ENCODE measurements at regions not wholly inside any gene's neighbourhood (a gene's known extent, or its start where the extent isn't known, plus 50 kb on each side); places are given as distances from the start of the nearest gene placed in this dataset.
"Not testable (repeated sequence)": the region's sequence is repeated elsewhere in the genome, so short reads cannot be mapped to it uniquely, and the experiment has no call there.

DNA sequence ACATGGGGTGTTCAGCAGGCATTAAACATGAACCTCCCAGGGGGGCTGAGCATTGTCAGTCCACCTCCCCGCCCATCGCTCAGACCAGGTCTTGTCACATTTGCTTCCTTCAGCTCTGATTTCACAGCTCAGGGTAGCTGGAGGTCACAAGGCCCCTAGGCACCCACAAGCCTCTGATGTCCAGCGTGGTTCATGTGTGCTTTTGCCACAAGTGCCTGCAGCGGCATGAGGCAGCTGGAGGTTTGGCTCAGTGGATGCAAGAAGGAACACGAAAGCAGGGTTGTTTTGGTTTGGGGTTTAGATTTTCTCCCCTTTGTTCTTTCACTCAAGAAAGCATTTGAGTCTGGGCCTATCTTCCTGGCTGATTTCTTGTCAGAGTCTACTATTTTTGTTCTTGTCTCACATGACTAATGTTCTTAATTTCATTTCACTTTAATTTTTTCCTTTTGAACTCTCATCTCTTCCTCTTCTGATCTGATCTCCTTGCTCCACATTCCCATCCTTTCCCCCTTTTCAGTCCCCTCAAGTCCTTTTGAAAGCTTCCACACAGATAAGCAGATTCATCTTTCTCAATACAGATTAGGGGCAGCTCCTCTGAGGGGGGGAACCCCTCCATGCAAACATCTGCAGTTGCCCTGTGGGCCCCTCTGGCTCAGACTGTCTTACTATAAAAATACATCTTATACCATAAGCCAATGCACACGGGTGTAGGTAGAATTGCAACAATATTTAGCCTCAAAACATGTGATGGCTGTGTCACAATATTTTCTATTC, 68.1 kb upstream of the CEP85L start:
- no peak for DNase-seq (ENCODE audit: low read depth in 3 of 3, low spot score in 1 of 3)

DNA sequence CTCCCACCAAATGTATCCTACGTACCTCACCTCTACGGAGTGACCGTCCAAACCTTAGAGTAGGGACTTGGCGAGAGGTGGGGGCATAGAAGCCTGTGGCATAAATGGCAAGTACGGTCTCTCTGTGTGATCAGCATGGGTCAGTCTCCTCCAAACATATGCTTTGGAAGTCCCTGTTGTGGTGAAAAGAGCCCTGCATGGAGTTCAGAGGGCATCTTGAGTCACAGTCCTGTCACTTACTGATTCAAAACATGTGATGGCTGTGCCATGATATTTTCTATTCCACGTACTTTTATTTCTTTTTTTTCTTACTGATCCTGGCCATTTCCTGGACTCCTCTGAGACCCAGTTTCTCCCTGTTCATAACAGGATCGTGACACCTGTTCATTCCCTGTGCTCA, 67.5 kb upstream of the CEP85L start:
- DNase-seq (ENCODE audit: low read depth in 3 of 3, low spot score in 1 of 3): no peak

DNA sequence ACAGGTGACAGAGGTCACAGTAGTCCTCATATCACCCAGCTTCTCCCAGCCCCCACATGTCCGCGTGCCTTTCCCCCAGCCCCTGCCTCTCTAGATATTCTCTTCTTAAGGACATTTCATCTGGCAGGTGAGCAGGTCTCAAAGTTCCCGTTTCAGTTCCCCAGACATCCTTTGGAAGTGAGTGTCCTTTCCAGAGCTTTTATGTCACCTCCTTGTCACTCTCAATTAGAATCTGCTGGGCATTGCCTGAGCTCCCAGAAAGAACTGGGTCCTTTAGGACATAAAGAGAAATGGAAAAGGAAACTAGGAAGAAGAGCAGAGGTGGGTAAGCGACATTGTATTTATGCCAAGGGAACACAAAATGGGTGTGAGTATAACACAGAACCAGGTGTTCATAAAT, 66.9 kb upstream of the CEP85L start:
- DNase-seq (ENCODE audit: low read depth in 3 of 3, low spot score in 1 of 3): no peak

DNA sequence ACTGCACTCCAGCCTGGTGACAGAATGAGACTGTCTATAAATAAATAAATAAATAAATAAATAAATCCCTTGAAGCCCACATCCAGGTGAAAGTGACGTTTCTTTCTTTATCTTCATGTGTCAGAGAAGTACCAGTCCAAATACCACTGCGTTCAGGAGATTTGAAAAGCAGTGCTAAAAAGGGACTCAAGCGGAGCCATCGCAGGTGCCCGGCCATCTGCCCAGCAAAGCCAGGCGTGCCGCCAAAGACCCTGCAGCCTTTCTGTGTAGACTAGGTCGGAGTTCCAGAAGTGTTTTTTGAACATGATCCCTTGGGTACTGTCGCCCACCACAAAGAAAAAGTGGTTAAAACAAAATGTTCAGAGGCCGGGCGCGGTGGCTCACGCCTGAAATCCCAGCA, 65.7 kb upstream of the CEP85L start:
- DNase-seq (ENCODE audit: low read depth in 3 of 3, low spot score in 1 of 3): no peak

DNA sequence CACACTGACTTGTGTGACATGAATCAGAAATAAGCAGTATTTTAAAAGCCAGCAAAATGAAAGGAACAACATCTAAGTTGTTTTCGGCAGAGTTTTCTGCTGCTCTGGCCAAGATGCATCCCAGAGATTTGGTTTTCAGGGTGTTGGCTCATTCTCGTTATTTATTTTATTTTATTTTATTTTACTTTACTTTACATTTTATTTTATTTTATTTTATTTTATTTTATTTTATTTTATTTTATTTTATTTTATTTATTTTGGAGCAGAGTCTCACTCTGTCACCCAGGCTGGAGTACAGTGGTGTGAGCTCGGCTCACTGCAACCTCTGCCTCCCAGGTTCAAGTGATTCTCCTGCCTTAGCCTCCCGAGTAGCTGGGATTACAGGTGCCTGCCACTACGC, 64.5 kb upstream of the CEP85L start:
- not testable (repeated sequence) for DNase-seq (ENCODE audit: low read depth in 3 of 3, low spot score in 1 of 3)

DNA sequence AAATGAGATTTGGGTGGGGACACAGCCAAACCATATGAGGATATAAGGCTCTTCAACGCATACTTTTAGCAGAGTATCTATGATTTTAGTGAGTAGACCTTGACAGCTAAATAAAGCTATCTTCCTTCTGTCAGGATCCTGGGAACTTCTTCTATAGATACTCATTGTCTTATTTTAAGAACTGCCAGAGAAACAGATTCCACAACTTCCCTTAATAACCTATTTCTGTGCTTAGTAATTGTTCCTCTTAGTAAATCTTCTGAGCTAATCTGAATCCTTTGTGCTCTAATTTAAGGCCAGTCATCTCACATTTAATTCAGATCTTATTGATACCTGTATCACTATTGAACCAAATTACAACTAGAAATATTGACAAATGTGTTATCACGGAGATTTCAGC, 64.0 kb upstream of the CEP85L start:
- no peak for DNase-seq (ENCODE audit: low read depth in 3 of 3, low spot score in 1 of 3)

DNA sequence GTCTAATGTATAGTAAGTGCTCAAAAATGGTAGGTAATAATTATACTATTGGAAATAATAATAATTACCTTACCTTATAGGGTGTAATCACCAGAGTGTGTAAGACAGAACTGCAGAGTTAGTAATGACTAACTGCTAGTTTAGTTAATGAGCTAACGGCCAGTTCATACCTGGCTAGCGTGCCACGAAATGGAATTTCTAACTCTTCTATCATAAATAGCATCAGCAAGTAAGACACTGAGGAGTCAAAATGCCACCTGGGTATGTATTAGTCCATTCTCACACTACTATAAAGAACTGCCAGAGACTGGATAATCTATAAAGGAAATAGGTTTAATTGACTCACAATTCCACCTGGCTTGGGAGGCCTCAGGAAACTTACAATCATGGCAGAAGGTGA, 63.4 kb upstream of the CEP85L start:
- DNase-seq (ENCODE audit: low read depth in 3 of 3, low spot score in 1 of 3): no peak

DNA sequence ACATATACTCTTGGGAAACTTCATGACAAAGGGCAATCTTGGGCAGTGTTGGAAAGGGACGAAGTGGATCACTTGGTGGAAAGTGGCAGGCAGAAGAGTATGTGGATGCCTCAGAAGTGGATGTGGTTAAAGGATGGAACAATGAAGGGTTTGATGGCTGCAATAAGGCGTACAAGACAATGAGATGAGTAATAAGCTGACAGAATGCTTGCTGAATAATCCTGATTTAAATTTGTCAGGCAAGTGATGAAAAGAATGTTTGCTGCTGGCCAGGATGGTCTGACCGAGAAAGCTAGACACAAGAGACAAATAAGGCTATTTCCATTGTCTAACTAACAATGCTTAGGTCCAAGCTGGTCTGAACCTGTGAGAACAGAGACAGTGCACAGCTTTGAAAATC, 61.6 kb upstream of the CEP85L start:
- no peak for DNase-seq (ENCODE audit: low read depth in 3 of 3, low spot score in 1 of 3)

DNA sequence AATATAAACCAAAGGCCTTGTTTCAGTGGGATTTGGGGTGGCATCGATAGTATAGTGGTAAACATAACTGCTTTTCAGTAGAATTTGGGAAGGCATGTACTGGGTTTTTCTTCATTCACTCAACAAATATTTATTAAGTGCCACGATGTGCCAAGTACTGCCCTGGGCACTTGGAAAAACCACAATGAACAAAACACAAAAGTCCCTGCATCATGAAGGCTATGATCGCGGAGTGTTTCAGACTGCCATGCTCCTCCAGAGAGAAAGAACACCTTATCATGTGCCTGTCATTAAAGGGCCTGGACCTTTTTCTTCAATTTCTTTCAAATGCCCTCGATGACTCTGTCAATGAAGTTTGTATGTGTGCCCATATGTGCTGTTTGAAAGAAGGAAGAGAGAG, 59.2 kb upstream of the CEP85L start:
- no peak for DNase-seq (ENCODE audit: low read depth in 3 of 3, low spot score in 1 of 3)

DNA sequence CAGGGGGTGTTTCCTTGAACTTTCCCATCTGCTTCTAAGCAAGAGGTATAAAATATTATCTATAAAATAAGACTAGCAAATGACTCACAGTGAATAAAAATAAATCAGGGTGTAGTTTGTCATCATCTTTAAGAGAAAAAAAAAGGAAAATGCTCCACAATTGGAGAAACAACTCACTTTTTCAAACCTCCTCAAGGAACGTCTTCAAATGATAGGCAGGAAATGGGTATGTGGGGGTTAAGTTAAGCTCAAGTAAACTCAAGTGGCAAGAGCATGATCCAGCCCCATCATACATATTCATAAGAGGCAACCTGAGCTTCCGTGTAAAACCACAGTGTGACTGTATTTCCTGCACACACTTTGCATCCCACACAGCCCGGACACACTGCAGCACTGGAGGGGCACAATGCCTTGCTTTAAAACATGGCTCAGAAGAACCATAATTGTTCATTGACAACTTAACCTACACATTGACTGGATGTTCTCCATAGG, 58.5 kb upstream of the CEP85L start:
- peak; percentile 36 to 54 (median 39) for DNase-seq (ENCODE audit: low read depth in 3 of 3, low spot score in 1 of 3)

DNA sequence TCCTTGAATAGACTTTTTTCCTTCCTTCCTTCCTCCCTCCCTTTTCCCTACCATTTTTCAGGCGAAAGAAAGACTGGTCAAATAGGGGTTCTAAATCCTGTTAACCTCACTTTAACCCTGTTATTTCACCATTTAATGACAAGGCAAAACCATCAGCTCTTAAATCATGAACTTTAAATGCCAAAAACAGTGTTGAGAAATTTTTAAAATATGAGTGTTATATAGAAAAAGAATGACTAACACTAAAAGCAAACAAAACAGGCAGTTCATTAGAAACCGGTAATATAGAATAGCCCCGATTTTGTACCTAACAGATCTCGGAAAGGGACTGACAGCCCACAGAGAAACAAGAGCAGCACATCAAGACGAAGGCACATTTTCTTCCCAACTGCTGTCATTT, 57.4 kb upstream of the CEP85L start:
- DNase-seq (ENCODE audit: low read depth in 3 of 3, low spot score in 1 of 3): no peak

DNA sequence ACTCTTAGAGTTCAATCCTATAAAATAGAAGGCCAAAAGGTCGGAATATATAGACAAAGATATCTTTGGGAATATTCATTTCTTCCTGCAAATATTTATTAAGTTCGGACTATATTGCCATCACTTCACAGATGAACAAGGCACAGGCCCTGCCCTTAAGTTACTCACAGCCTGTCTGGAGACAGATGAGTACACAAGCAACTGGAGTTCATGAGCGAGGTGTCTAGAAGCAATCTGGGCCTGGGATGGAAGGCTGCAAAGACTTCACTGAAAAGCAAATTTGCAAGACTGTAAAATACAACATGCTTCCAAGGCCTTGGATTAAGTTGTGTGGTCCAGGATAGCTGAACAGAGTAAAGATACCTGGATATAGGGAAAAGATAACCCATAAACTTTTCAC, 56.7 kb upstream of the CEP85L start:
- no peak for DNase-seq (ENCODE audit: low read depth in 3 of 3, low spot score in 1 of 3)

DNA sequence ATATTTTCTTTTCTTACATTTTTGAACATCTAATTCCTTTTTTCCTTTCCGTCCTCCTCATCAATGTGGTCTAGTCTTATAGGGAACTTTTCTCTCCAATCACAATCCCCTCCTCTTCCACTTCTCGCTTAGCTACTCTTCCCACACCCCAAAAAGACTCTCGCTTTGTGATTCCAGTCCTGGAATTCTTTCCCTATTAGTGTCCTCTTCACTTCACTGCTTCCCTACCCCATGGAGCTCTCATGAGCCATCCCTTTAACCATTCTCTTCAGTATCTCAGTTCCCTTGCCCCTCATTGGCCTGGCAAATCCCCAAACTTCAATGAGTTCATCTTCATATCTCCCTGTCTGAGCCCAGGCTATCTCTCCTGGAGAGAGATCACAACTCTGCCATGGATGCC, 55.3 kb upstream of the CEP85L start:
- no peak for DNase-seq (ENCODE audit: low read depth in 3 of 3, low spot score in 1 of 3)

DNA sequence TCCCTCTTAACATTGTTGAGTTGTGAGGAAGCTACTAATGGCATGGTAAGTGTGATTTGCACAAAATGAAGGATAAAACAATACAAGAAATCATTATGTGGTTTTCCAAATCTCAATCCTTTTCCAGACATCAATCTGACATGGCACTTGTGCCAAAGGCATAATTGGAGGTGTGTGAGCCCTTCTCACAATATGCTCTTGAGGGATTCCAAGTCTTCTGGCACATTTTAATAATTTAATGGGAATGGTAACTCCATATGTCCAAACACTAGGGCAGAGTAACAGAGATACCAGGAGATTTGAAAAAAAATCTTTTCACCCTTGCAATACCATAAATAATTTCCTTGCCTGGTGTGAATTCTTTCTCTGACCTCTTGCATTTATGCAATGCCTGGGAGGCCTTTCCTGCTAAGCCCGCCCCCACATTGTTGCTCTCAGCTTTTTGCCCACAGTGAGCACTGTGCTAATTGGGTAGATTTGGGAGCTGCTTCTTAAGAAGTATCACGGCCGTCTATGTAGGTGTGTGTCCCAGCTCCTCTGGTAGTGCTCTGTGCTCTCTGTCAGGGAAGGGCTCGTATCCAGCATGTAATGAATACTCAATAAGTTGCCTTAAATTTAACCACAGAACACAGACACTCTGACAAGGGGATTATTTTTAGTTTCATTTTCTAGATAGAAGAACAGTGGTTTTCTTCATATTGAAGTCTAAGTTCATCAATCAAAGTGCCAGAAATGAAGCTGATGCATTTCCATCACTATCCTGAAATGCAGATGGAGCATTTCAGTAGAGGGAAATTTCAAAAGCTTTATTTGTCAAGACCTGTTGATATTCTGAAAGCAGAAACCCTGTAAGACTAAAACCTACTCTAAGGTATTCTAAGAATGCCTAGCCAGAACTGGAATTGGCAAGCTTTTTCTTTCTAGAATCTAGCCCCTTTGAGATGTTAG, 54.4 kb upstream of the CEP85L start:
- no peak for DNase-seq (ENCODE audit: low read depth in 3 of 3, low spot score in 1 of 3)

DNA sequence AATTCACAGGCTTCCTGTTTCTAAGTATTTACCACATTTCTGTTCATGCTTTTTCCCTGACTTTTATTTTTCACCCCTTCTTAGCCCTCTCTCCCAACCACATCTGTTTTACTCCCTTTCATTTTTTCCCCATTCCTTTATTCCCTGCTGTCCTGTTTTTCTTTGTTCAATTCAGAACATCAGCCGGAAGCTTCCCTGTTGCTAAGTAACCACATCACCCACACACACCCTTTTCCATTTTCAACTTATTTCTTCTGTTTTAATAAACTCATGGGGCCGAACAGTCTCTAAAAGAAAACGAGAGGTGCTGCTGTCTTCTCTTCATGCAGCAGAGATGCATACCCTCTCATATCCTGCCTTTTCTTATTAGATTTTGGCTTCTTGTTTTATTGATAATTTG, 53.5 kb upstream of the CEP85L start:
- DNase-seq (ENCODE audit: low read depth in 3 of 3, low spot score in 1 of 3): no peak

DNA sequence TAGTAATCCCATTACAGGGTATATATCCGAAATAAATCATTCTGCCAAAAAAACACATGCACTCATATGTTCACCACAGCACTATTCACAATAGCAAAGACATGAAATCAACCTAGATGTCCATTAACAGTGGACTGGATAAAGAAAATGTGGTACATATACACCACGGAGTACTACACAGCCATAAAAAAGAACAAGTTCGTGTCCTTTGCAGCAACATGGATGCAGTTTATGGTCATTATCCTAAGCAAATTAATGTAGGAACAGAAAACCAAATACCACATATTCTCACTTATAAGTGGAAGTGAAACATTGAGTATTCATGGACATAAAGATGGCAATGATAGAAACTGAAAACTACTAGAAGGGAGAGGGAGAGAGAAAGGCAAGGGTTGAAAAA, 49.9 kb upstream of the CEP85L start:
- DNase-seq (ENCODE audit: low read depth in 3 of 3, low spot score in 1 of 3): not testable (repeated sequence)

Measured in stimulated activated CD4-positive, alpha-beta T cell treated with anti-CD3 and anti-CD28 coated beads, TNF-alpha, amount 100 ng/mL, for 1 hour (primary cell).